ENCODE measurements at regions not wholly inside any gene's neighbourhood (a gene's known extent, or its start where the extent isn't known, plus 50 kb on each side); places are given as distances from the start of the nearest gene placed in this dataset.

DNA sequence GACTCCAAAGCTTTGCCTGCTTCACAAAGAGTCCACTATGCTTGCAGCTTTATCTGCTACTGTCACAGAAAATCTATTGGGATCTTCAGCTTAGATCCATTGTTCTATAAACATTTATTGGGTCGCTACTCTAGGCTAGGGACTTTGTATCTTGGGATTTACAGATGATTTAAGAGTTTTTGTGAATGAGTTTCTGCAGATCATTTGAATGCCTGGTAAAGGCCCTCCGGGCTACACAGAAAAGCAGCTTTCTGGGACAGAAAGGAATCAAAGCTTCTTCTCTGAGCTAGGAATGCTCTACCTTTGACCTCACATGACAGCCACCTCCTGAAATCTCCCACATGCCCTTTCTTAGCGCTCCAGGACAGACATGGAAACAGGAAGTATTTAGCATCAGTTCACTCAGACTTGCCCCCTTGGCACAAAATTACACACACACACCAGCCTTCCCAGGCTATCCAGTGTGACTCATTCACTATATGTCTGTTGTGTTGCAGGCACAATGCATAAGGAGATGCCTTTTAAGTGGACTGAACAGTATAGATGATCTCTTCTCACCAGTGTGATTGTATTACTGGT, 492.4 kb downstream of the DACH1 start:
- Histone ChIP-seq H3K4me3 (ENCODE audit: insufficient read depth, low read depth, low read length) (no peak overlapping the region), H3K27me3 (ENCODE audit: insufficient read depth, low read length) (no peaks in the 10 kb centered on the region), H3K27ac (ENCODE audit: low read depth, low read length) (no peak overlapping the region), H3K9me3 (ENCODE audit: insufficient read depth, low read depth, low read length) (no peaks in the 10 kb centered on the region), H4K20me1 (ENCODE audit: insufficient read depth, low read length) (no peaks in the 10 kb centered on the region), H3K4me1 (ENCODE audit: insufficient read depth, low read length) (no peaks in the 10 kb centered on the region), H3K4me2 (ENCODE audit: low read length) (no peak overlapping the region), H3K79me2 (ENCODE audit: insufficient read depth, low read length) (no peaks in the 10 kb centered on the region), H3K36me3 (ENCODE audit: insufficient read depth, low read length) (no peaks in the 10 kb centered on the region), H3K9ac (ENCODE audit: low read length) (no peak overlapping the region), H2AFZ (ENCODE audit: low read depth, low read length) (no peak overlapping the region)
- H3K4me3 Mint-ChIP-seq (ENCODE audit: unreplicated experiment), result no peak overlapping the region
- no peak for FAIRE-seq
- no peaks in the 10 kb centered on the region for H3K9me3 Mint-ChIP-seq (ENCODE audit: unreplicated experiment)
- DNase-seq (ENCODE audit: low read depth), result no peak
- peaks cover 6% of the 10 kb centered on the region for H3K4me1 Mint-ChIP-seq (ENCODE audit: low read depth, unreplicated experiment)
- H3K27ac Mint-ChIP-seq (ENCODE audit: unreplicated experiment), result peak overlapping the region; percentile 3
- H3K27me3 Mint-ChIP-seq (ENCODE audit: low read depth, unreplicated experiment), result no peaks in the 10 kb centered on the region
- no peak for TF ChIP-seq EZH2 (IDR thresholded peaks at IDR 0.05; ENCODE audit: insufficient read depth, low read length)
- TF ChIP-seq, protein P1, sequence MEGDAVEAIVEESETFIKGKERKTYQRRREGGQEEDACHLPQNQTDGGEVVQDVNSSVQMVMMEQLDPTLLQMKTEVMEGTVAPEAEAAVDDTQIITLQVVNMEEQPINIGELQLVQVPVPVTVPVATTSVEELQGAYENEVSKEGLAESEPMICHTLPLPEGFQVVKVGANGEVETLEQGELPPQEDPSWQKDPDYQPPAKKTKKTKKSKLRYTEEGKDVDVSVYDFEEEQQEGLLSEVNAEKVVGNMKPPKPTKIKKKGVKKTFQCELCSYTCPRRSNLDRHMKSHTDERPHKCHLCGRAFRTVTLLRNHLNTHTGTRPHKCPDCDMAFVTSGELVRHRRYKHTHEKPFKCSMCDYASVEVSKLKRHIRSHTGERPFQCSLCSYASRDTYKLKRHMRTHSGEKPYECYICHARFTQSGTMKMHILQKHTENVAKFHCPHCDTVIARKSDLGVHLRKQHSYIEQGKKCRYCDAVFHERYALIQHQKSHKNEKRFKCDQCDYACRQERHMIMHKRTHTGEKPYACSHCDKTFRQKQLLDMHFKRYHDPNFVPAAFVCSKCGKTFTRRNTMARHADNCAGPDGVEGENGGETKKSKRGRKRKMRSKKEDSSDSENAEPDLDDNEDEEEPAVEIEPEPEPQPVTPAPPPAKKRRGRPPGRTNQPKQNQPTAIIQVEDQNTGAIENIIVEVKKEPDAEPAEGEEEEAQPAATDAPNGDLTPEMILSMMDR (IDR thresholded peaks at IDR 0.05; ENCODE audit: insufficient read depth, low read depth, low read length), result no peak
- no peaks in the 10 kb centered on the region for H3K36me3 Mint-ChIP-seq (ENCODE audit: low read depth, unreplicated experiment)

GRCh38 chr13:71368336-71368735, 498.7 kb downstream of the DACH1 start:
- Histone ChIP-seq H3K4me1 (ENCODE audit: insufficient read depth, low read length) (no peaks in the 10 kb centered on the region), H3K9me3 (ENCODE audit: insufficient read depth, low read depth, low read length) (no peaks in the 10 kb centered on the region), H3K27me3 (ENCODE audit: insufficient read depth, low read length) (no peaks in the 10 kb centered on the region), H2AFZ (ENCODE audit: low read depth, low read length) (no peak overlapping the region), H3K79me2 (ENCODE audit: insufficient read depth, low read length) (no peaks in the 10 kb centered on the region), H3K4me2 (ENCODE audit: low read length) (no peak overlapping the region), H3K4me3 (ENCODE audit: insufficient read depth, low read depth, low read length) (no peak overlapping the region), H3K36me3 (ENCODE audit: insufficient read depth, low read length) (no peaks in the 10 kb centered on the region), H3K9ac (ENCODE audit: low read length) (no peak overlapping the region), H4K20me1 (ENCODE audit: insufficient read depth, low read length) (no peaks in the 10 kb centered on the region), H3K27ac (ENCODE audit: low read depth, low read length) (no peak overlapping the region)
- Mint-ChIP-seq H3K27ac (ENCODE audit: unreplicated experiment) (no peak overlapping the region), H3K4me1 (ENCODE audit: low read depth, unreplicated experiment) (no peaks in the 10 kb centered on the region), H3K4me3 (ENCODE audit: unreplicated experiment) (no peak overlapping the region), H3K9me3 (ENCODE audit: unreplicated experiment) (no peaks in the 10 kb centered on the region), H3K27me3 (ENCODE audit: low read depth, unreplicated experiment) (no peaks in the 10 kb centered on the region), H3K36me3 (ENCODE audit: low read depth, unreplicated experiment) (no peaks in the 10 kb centered on the region)
- no peak for FAIRE-seq
- no peak for DNase-seq (ENCODE audit: low read depth)
- no peak for TF ChIP-seq EZH2 (IDR thresholded peaks at IDR 0.05; ENCODE audit: insufficient read depth, low read length)
- TF ChIP-seq, protein P1 (IDR thresholded peaks at IDR 0.05; ENCODE audit: insufficient read depth, low read depth, low read length), result no peak

- Histone ChIP-seq H3K79me2 (ENCODE audit: insufficient read depth, low read length) (no peaks in the 10 kb centered on the region), H2AFZ (ENCODE audit: low read depth, low read length) (no peak overlapping the region), H3K4me3 (ENCODE audit: insufficient read depth, low read depth, low read length) (no peak overlapping the region), H3K27me3 (ENCODE audit: insufficient read depth, low read length) (no peaks in the 10 kb centered on the region), H3K27ac (ENCODE audit: low read depth, low read length) (no peak overlapping the region), H4K20me1 (ENCODE audit: insufficient read depth, low read length) (no peaks in the 10 kb centered on the region), H3K4me2 (ENCODE audit: low read length) (no peak overlapping the region), H3K9ac (ENCODE audit: low read length) (no peak overlapping the region), H3K9me3 (ENCODE audit: insufficient read depth, low read depth, low read length) (no peaks in the 10 kb centered on the region), H3K36me3 (ENCODE audit: insufficient read depth, low read length) (no peaks in the 10 kb centered on the region), H3K4me1 (ENCODE audit: insufficient read depth, low read length) (no peaks in the 10 kb centered on the region)
- Mint-ChIP-seq H3K9me3 (ENCODE audit: unreplicated experiment) (no peaks in the 10 kb centered on the region), H3K36me3 (ENCODE audit: low read depth, unreplicated experiment) (no peaks in the 10 kb centered on the region), H3K27me3 (ENCODE audit: low read depth, unreplicated experiment) (no peaks in the 10 kb centered on the region), H3K27ac (ENCODE audit: unreplicated experiment) (no peak overlapping the region), H3K4me3 (ENCODE audit: unreplicated experiment) (no peak overlapping the region), H3K4me1 (ENCODE audit: low read depth, unreplicated experiment) (no peaks in the 10 kb centered on the region)
- TF ChIP-seq, protein P1 (IDR thresholded peaks at IDR 0.05; ENCODE audit: insufficient read depth, low read depth, low read length), result no peak
- TF ChIP-seq EZH2 (IDR thresholded peaks at IDR 0.05; ENCODE audit: insufficient read depth, low read length), result no peak
- peak; percentile 18 for DNase-seq (ENCODE audit: low read depth)
- FAIRE-seq, result no peak
Measured at GRCh38 chr13:71360041-71360440, 507.0 kb downstream of the DACH1 start.

Measured in astrocyte (in vitro differentiated cells and primary cell).